ENCODE measurements at regions not wholly inside any gene's neighbourhood (a gene's known extent, or its start where the extent isn't known, plus 50 kb on each side); places are given as distances from the start of the nearest gene placed in this dataset.

- TF ChIP-seq CTCF (IDR thresholded peaks at IDR 0.05 in 8 of 11, conservative IDR thresholded peaks at IDR 0.05 in 3 of 11) (no peak), POLR2A (IDR thresholded peaks at IDR 0.05) (no peak)
Measured at GRCh38 chr12:91275321-91275720, 92.7 kb upstream of the DCN start.
